ENCODE measurements at regions not wholly inside any gene's neighbourhood (a gene's known extent, or its start where the extent isn't known, plus 50 kb on each side); places are given as distances from the start of the nearest gene placed in this dataset.

DNA sequence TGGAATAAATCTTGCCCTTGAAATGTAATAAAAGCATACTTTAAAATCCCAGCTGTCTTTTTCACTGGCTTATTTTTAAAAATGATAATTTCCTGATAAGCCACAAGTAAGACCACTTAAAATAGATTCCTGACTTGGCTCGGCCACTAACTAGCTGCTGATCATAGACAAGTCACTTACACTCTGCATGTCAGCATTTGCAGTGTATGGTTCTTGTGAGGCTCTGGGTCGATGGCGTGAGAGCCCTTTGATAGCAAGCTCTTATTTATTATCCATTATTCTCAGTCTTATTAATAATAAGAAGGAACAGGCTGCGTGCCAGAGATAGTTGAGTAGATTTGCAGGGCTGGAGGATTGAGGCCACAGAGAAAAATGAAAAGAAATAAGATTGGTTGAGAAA lies 110.7 kb upstream of the IL12B start:
- no peak for TF ChIP-seq GATA2 (IDR thresholded peaks at IDR 0.05; ENCODE audit: low read depth, low read length)
- TF ChIP-seq GATA3 (IDR thresholded peaks at IDR 0.05; ENCODE audit: low read depth, low read length), result no peak

Data from SH-SY5Y (cell line).